ENCODE measurements at regions not wholly inside any gene's neighbourhood (a gene's known extent, or its start where the extent isn't known, plus 50 kb on each side); places are given as distances from the start of the nearest gene placed in this dataset.

DNA sequence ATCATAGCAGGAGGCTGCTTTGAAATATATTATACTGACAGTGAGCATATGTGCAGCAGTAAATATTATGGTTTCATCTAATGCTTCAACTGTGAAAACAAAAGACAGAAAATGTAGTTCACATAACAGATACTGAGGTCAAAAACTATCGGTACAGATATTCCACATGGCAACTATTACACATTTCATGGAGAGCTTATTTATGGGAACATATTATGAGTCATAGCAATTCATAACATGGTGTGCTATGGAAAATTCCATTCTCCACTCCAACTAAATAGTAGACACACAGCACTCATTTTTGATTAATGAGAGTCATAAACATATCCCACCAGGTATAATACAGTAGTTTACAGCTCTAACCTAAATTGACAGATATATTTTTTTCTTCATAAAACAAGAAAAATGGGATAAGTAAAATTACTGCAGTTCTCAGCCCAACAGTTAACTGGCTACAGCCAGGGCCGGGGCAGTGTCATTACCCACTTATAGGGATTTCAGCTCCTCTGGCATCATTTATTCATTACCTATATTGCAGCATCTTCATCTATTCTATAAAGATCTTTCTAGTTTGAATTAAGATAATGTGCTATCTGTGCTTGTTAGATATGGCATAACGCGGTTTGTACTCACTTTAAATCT lies 475.6 kb upstream of the KLF6 start:
- peak; percentile 11 for TF ChIP-seq EP300 (IDR thresholded peaks at IDR 0.05)
- no peak for TF ChIP-seq CTCF (IDR thresholded peaks at IDR 0.05)
- no peak for TF ChIP-seq POLR2A (IDR thresholded peaks at IDR 0.05)
